WERI-Rb-1 (cell line): ENCODE measurements at regions not wholly inside any gene's neighbourhood (a gene's known extent, or its start where the extent isn't known, plus 50 kb on each side); places are given as distances from the start of the nearest gene placed in this dataset.

ENCODE experiments used
- DNase-seq: peaks from one replicate; pipeline ENCODE4 v3.0.0-alpha.2; 2020
- H3K27ac ChIP-seq: fragments of 250-450 bp; sonication (Bioruptor Pico); 2 replicates; pipeline ENCODE4 v1.5.1; 2020; ENCODE audit warnings: mild to moderate bottlenecking, moderate library complexity
- H3K27me3 ChIP-seq: fragments of 250-450 bp; sonication (Bioruptor Pico); 2 replicates; pipeline ENCODE4 v1.5.1; 2021; ENCODE audit warnings: mild to moderate bottlenecking, low read depth, moderate library complexity; ENCODE audit not compliant: insufficient read depth, severe bottlenecking
- H3K36me3 ChIP-seq: fragments of 250-450 bp; sonication (Bioruptor Pico); 2 replicates; pipeline ENCODE4 v1.5.1; 2020; ENCODE audit warnings: mild to moderate bottlenecking, moderate library complexity
- H3K4me3 ChIP-seq: 2 replicates; pipeline ENCODE4 v1.5.1; 2011; ENCODE audit warnings: low read depth, mild to moderate bottlenecking, control low read depth, low read length
- H3K9me3 ChIP-seq: fragments of 250-450 bp; sonication (Bioruptor Pico); 2 replicates; pipeline ENCODE4 v1.5.1; 2021; ENCODE audit warnings: mild to moderate bottlenecking, moderate library complexity; ENCODE audit not compliant: severe bottlenecking
- TF ChIP-seq, protein P1 (sequence below): IDR thresholded peaks from 2 replicates; pipeline ENCODE4 v1.5.1; 2011; ENCODE audit warnings: low read depth, mild to moderate bottlenecking, control low read depth, inconsistent platforms, low read length

DNA sequence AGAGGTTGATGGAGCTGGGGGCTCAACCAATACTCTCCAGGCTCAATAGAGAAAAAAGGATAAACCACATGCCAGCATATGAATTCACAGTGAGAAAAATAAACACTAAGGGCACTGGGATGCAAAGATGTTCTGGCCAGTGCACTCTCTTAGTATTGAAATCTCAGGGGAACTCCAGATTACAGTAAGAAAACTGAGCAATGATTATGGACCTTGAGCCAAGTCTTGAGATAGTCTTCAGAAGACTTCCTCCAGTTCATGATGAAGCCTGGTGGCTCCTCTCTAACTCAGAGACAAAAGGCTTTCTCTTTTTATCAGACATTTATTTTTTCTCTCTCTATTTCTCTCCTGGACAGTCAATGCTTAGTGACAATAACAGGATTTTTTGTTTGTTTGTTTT lies 139.8 kb upstream of the SPEF2 start:
- H3K27ac ChIP-seq = no peak overlapping the region
- no peaks in the 10 kb centered on the region for H3K9me3 ChIP-seq
- peaks cover 56% of the 10 kb centered on the region for H3K27me3 ChIP-seq
- TF ChIP-seq, protein P1, sequence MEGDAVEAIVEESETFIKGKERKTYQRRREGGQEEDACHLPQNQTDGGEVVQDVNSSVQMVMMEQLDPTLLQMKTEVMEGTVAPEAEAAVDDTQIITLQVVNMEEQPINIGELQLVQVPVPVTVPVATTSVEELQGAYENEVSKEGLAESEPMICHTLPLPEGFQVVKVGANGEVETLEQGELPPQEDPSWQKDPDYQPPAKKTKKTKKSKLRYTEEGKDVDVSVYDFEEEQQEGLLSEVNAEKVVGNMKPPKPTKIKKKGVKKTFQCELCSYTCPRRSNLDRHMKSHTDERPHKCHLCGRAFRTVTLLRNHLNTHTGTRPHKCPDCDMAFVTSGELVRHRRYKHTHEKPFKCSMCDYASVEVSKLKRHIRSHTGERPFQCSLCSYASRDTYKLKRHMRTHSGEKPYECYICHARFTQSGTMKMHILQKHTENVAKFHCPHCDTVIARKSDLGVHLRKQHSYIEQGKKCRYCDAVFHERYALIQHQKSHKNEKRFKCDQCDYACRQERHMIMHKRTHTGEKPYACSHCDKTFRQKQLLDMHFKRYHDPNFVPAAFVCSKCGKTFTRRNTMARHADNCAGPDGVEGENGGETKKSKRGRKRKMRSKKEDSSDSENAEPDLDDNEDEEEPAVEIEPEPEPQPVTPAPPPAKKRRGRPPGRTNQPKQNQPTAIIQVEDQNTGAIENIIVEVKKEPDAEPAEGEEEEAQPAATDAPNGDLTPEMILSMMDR = no peak
- no peak for DNase-seq
- H3K4me3 ChIP-seq = no peak overlapping the region
- H3K36me3 ChIP-seq = no peaks in the 10 kb centered on the region

DNA sequence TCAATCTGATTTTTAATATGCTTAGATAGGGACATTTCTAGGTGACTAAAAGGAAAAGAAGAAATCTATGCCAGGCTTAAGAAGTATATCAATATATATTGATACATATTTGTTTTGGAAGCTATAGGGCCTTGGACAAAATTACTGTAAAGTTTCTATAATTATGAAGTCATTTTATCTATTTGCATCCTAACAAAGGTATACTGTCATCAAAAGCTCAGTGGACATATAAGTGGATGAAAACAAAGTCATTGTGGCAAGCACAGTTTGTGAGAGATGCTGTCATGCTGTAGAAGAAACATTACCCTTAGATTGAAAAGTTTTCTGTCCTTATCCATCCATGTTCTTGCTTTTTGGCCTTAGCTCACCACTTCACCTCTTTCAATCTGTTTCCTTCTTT lies 140.3 kb upstream of the SPEF2 start:
- Histone ChIP-seq H3K27ac (no peak overlapping the region), H3K36me3 (no peaks in the 10 kb centered on the region), H3K27me3 (peaks cover 51% of the 10 kb centered on the region), H3K4me3 (no peak overlapping the region), H3K9me3 (no peaks in the 10 kb centered on the region)
- no peak for DNase-seq
- TF ChIP-seq, protein P1 = no peak

DNA sequence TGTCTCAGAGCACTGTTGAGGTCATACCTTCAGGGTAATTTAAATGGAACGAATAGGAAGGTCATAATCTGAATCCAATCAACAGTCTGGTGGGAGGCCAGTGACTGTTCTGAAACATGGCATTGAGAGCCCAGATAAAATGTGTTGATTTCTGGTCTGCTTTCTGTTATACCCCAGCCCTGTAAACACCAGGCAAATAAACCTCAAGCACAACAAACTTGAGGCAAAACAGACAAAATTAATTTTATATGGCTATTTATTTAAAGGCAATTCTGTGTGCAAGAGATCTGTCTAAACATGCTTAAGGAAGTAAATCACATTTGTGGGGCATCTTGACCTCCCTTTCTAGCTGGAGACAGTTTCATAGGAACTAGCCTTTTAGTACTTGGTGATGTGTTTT lies 140.9 kb upstream of the SPEF2 start:
- TF ChIP-seq, protein P1 = no peak
- Histone ChIP-seq H3K27ac (no peak overlapping the region), H3K9me3 (no peaks in the 10 kb centered on the region), H3K27me3 (peaks cover 50% of the 10 kb centered on the region), H3K36me3 (no peaks in the 10 kb centered on the region), H3K4me3 (no peak overlapping the region)
- no peak for DNase-seq

DNA sequence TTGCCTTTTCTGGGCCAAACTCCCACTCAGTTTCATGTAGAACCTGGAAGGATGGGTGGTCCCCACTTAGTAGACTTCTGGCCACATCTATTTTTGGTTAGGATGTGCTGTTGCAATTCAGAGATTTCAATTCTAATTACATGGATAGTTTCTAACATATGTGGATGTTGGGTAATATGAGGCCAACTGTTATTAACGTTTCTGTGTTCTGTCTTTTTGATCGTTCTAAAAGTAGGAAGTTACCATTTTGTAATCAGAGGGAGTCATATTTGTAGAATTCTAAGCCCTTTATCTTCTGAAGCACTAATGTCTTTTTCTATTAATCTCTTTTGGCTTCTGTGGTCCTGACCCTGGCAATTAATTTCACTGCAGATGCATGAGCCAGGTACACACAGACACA lies 141.6 kb upstream of the SPEF2 start:
- Histone ChIP-seq H3K4me3 (no peak overlapping the region), H3K27ac (no peak overlapping the region), H3K36me3 (no peaks in the 10 kb centered on the region), H3K9me3 (no peaks in the 10 kb centered on the region), H3K27me3 (peaks cover 49% of the 10 kb centered on the region)
- TF ChIP-seq, protein P1 = no peak
- no peak for DNase-seq

DNA sequence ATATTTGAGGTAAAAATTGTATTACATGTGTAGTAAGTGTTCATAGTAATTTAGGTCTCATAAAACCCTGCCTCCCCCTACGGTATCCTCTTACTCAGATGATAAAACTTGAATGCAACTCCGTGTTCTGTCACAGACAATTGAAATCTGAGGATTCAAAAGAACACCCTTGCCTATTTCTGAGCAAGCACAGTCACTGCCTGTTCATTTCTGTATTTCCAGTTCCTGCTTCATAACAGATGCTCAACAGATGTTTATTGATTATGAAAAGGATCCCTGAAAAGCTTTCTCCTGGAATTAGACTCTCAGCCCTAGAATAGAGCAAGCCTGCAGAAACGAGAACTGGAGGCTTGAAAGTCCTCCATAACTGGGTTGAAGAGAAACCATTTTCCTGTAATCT lies 144.1 kb upstream of the SPEF2 start:
- Histone ChIP-seq H3K9me3 (no peaks in the 10 kb centered on the region), H3K27me3 (peaks cover 50% of the 10 kb centered on the region), H3K36me3 (no peaks in the 10 kb centered on the region), H3K4me3 (no peak overlapping the region), H3K27ac (no peak overlapping the region)
- no peak for DNase-seq
- TF ChIP-seq, protein P1 = no peak

DNA sequence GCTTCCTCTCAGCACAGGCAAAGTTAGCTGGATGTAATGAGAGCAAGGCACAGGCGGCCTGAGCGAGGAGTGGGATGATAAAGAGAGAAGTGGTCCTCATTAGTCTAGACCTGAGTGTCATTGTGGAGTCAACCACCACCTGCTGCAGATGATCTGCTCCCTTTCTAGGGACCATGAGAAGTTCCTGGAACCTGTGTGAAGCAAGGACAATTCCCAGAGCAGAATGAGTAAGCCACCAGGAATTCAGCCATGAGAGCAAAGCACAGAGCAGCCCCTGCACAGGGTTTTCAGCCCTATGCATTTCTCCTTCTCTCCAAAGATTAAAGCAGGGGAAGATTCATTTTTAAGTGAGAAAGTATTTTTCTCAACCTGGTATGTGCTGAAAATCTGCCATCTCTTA lies 146.8 kb upstream of the SPEF2 start:
- DNase-seq = no peak
- TF ChIP-seq, protein P1 = no peak
- no peaks in the 10 kb centered on the region for H3K9me3 ChIP-seq
- H3K36me3 ChIP-seq = no peaks in the 10 kb centered on the region
- H3K27ac ChIP-seq = no peak overlapping the region
- H3K4me3 ChIP-seq = no peak overlapping the region
- H3K27me3 ChIP-seq = peaks cover 46% of the 10 kb centered on the region
